SK-N-MC (cell line): ENCODE measurements at regions not wholly inside any gene's neighbourhood (a gene's known extent, or its start where the extent isn't known, plus 50 kb on each side); places are given as distances from the start of the nearest gene placed in this dataset.

Experiments
- EZH2 ChIP-seq: fragments of 200-600 bp; sonication (generic); IDR thresholded peaks from one replicate; pipeline ENCODE4 v1.6.1; 2017; ENCODE audit warnings: antibody characterized with exemption
- FOXP2 ChIP-seq: optimal IDR thresholded peaks from 2 replicates; pipeline ENCODE3; 2011; ENCODE audit warnings: mild to moderate bottlenecking, moderate library complexity; ENCODE audit not compliant: insufficient read depth; ENCODE audit errors: extremely low read length, control extremely low read depth
- POLR2AphosphoS5 ChIP-seq: IDR thresholded peaks from 2 replicates; pipeline ENCODE4 v1.6.1; 2012; ENCODE audit warnings: mild to moderate bottlenecking, low read depth, low read length, borderline replicate concordance

- TF ChIP-seq POLR2AphosphoS5: no peak
- TF ChIP-seq EZH2: no peak
- no peak for TF ChIP-seq FOXP2
These were observed 467.1 kb upstream of the ST8SIA4 start for GRCh38 chr5:101370181-101370580.
